HAP-1 (cell line): ENCODE measurements at regions not wholly inside any gene's neighbourhood (a gene's known extent, or its start where the extent isn't known, plus 50 kb on each side); places are given as distances from the start of the nearest gene placed in this dataset.

Experiments used
- DNase-seq, 2 experiments: peaks; one replicate each; pipeline ENCODE4 v3.0.0-alpha.2; 2016 to 2020; ENCODE audit warnings: low spot score in 2 of 2
- H3K27me3 ChIP-seq: fragments of 250-450 bp; sonication (Bioruptor Pico); 2 replicates; pipeline ENCODE4 v1.5.1; 2020; ENCODE audit warnings: low read depth, mild to moderate bottlenecking, moderate library complexity
- H3K36me3 ChIP-seq: fragments of 250-450 bp; sonication (Bioruptor Pico); replicated peaks from 2 replicates; pipeline ENCODE4 v1.5.1; 2020; ENCODE audit warnings: mild to moderate bottlenecking
- H3K4me1 ChIP-seq: fragments of 250-450 bp; sonication (Bioruptor Pico); 2 replicates; pipeline ENCODE4 v1.5.1; 2020; ENCODE audit warnings: mild to moderate bottlenecking
- H3K4me3 ChIP-seq: fragments of 250-450 bp; sonication (Bioruptor Pico); 2 replicates; pipeline ENCODE4 v1.5.1; 2020; ENCODE audit warnings: mild to moderate bottlenecking, moderate library complexity
- H3K9me3 ChIP-seq: fragments of 250-450 bp; sonication (Bioruptor Pico); 2 replicates; pipeline ENCODE4 v1.5.1; 2020; ENCODE audit warnings: mild to moderate bottlenecking, moderate library complexity
- in situ Hi-C: fragments of 300-500 bp; cut with MboI; formaldehyde crosslinking; loops from 3 replicates; pipeline ENCODE4 v1.14.3; 2020; ENCODE audit warnings: low sequenced_read_pairs, inconsistent platforms, mixed read lengths

- in situ Hi-C loops, result no loop called here
- H3K9me3 ChIP-seq, result no peaks in the 10 kb centered on the region
- no peaks in the 10 kb centered on the region for H3K27me3 ChIP-seq
- H3K36me3 ChIP-seq, result no peaks in the 10 kb centered on the region
- no peak for DNase-seq
- no peaks in the 10 kb centered on the region for H3K4me1 ChIP-seq
- no peak overlapping the region for H3K4me3 ChIP-seq
Measured at GRCh38 chr5:2110934-2111462, 228.3 kb upstream of the IRX4 start.

GRCh38 chr5:2110137-2110933 lies 227.6 kb upstream of the IRX4 start:
- H3K4me3 ChIP-seq, result no peak overlapping the region
- no peaks in the 10 kb centered on the region for H3K27me3 ChIP-seq
- DNase-seq, result no peak
- H3K4me1 ChIP-seq, result no peaks in the 10 kb centered on the region
- in situ Hi-C loops, result no loop called here
- no peaks in the 10 kb centered on the region for H3K9me3 ChIP-seq
- H3K36me3 ChIP-seq, result no peaks in the 10 kb centered on the region

- no peaks in the 10 kb centered on the region for H3K36me3 ChIP-seq
- no peaks in the 10 kb centered on the region for H3K9me3 ChIP-seq
- no peak for DNase-seq
- in situ Hi-C loops, result no loop called here
- H3K4me1 ChIP-seq, result no peaks in the 10 kb centered on the region
- no peak overlapping the region for H3K4me3 ChIP-seq
- H3K27me3 ChIP-seq, result no peaks in the 10 kb centered on the region
Measured at GRCh38 chr5:2109566-2109965, 226.8 kb upstream of the IRX4 start.

GRCh38 chr5:2106721-2107120 lies 224.0 kb upstream of the IRX4 start:
- Histone ChIP-seq H3K27me3 (no peaks in the 10 kb centered on the region), H3K36me3 (no peaks in the 10 kb centered on the region), H3K4me1 (no peaks in the 10 kb centered on the region), H3K9me3 (no peaks in the 10 kb centered on the region), H3K4me3 (no peak overlapping the region)
- in situ Hi-C loops, result no loop called here
- DNase-seq, result no peak

- Histone ChIP-seq H3K27me3 (no peaks in the 10 kb centered on the region), H3K36me3 (no peaks in the 10 kb centered on the region), H3K4me1 (no peaks in the 10 kb centered on the region), H3K4me3 (no peak overlapping the region), H3K9me3 (no peaks in the 10 kb centered on the region)
- no peak for DNase-seq
- in situ Hi-C loops, result no loop called here
Measured at GRCh38 chr5:2105141-2105540, 222.4 kb upstream of the IRX4 start.

- in situ Hi-C loops, result no loop called here
- H3K4me3 ChIP-seq, result no peak overlapping the region
- H3K4me1 ChIP-seq, result no peaks in the 10 kb centered on the region
- H3K27me3 ChIP-seq, result no peaks in the 10 kb centered on the region
- no peaks in the 10 kb centered on the region for H3K9me3 ChIP-seq
- H3K36me3 ChIP-seq, result no peaks in the 10 kb centered on the region
- DNase-seq, result no peak
Measured at GRCh38 chr5:2103940-2104339, 221.2 kb upstream of the IRX4 start.

- Histone ChIP-seq H3K4me3 (no peak overlapping the region), H3K36me3 (no peaks in the 10 kb centered on the region), H3K9me3 (no peaks in the 10 kb centered on the region), H3K4me1 (no peaks in the 10 kb centered on the region), H3K27me3 (no peaks in the 10 kb centered on the region)
- in situ Hi-C loops, result no loop called here
- no peak for DNase-seq
Measured at GRCh38 chr5:2102819-2103776, 220.4 kb upstream of the IRX4 start.

- DNase-seq, result no peak
- H3K36me3 ChIP-seq, result no peaks in the 10 kb centered on the region
- no peaks in the 10 kb centered on the region for H3K9me3 ChIP-seq
- in situ Hi-C loops, result no loop called here
- H3K4me1 ChIP-seq, result no peaks in the 10 kb centered on the region
- no peaks in the 10 kb centered on the region for H3K27me3 ChIP-seq
- H3K4me3 ChIP-seq, result no peak overlapping the region
Measured at GRCh38 chr5:2101685-2102084, 219.0 kb upstream of the IRX4 start.

- Histone ChIP-seq H3K4me1 (no peaks in the 10 kb centered on the region), H3K9me3 (no peaks in the 10 kb centered on the region), H3K36me3 (no peaks in the 10 kb centered on the region), H3K4me3 (no peak overlapping the region), H3K27me3 (no peaks in the 10 kb centered on the region)
- DNase-seq, result no peak
- in situ Hi-C loops, result no loop called here
Measured at GRCh38 chr5:2096887-2097505, 214.3 kb upstream of the IRX4 start.

- in situ Hi-C loops, result no loop called here
- Histone ChIP-seq H3K27me3 (no peaks in the 10 kb centered on the region), H3K4me1 (no peaks in the 10 kb centered on the region), H3K4me3 (no peak overlapping the region), H3K36me3 (no peaks in the 10 kb centered on the region), H3K9me3 (no peaks in the 10 kb centered on the region)
- no peak for DNase-seq
Measured at GRCh38 chr5:2095011-2095410, 212.3 kb upstream of the IRX4 start.

- Histone ChIP-seq H3K27me3 (no peaks in the 10 kb centered on the region), H3K9me3 (no peaks in the 10 kb centered on the region), H3K36me3 (no peaks in the 10 kb centered on the region), H3K4me3 (no peak overlapping the region), H3K4me1 (no peaks in the 10 kb centered on the region)
- no peak for DNase-seq
- in situ Hi-C loops, result no loop called here
Measured at GRCh38 chr5:2094616-2094995, 211.9 kb upstream of the IRX4 start.

- H3K4me1 ChIP-seq, result no peaks in the 10 kb centered on the region
- H3K36me3 ChIP-seq, result no peaks in the 10 kb centered on the region
- H3K9me3 ChIP-seq, result no peaks in the 10 kb centered on the region
- no peak overlapping the region for H3K4me3 ChIP-seq
- no peaks in the 10 kb centered on the region for H3K27me3 ChIP-seq
- in situ Hi-C loops, result no loop called here
- DNase-seq, result no peak
Measured at GRCh38 chr5:2093859-2094615, 211.3 kb upstream of the IRX4 start.

- in situ Hi-C loops, result no loop called here
- H3K4me1 ChIP-seq, result no peaks in the 10 kb centered on the region
- no peak overlapping the region for H3K4me3 ChIP-seq
- H3K27me3 ChIP-seq, result no peaks in the 10 kb centered on the region
- DNase-seq, result no peak
- no peaks in the 10 kb centered on the region for H3K36me3 ChIP-seq
- H3K9me3 ChIP-seq, result no peaks in the 10 kb centered on the region
Measured at GRCh38 chr5:2091921-2092320, 209.2 kb upstream of the IRX4 start.
